HepG2 (cell line): ENCODE measurements at regions not wholly inside any gene's neighbourhood (a gene's known extent, or its start where the extent isn't known, plus 50 kb on each side); places are given as distances from the start of the nearest gene placed in this dataset.
A peak's percentile ranks its signal among the peaks of the same experiment; 100 is the strongest.

Experiments used
- ARNT2 ChIP-seq: sonication (generic); formaldehyde crosslinking; IDR thresholded peaks from 2 replicates; pipeline ENCODE4 v1.8.0; 2022; ENCODE audit warnings: mild to moderate bottlenecking, low read depth, missing genetic modification reagents, moderate library complexity
- KMT2B ChIP-seq: IDR thresholded peaks from 2 replicates; pipeline ENCODE4 v1.6.1; 2016; ENCODE audit warnings: missing genetic modification reagents, missing compliant biosample characterization
- NFIB ChIP-seq: sonication (generic); formaldehyde crosslinking; IDR thresholded peaks from 2 replicates; pipeline ENCODE4 v1.9.0; 2021; ENCODE audit warnings: missing genetic modification reagents, mild to moderate bottlenecking, borderline replicate concordance
- NFKBIZ ChIP-seq: IDR thresholded peaks from 2 replicates; pipeline ENCODE4 v1.6.1; 2018; ENCODE audit warnings: missing genetic modification reagents, missing compliant biosample characterization
- PAF1 ChIP-seq: IDR thresholded peaks from 2 replicates; pipeline ENCODE4 v1.6.1; 2016; ENCODE audit warnings: missing genetic modification reagents, missing compliant biosample characterization
- POLR2AphosphoS2 ChIP-seq: IDR thresholded peaks from 2 replicates; pipeline ENCODE4 v1.6.1; 2011; ENCODE audit warnings: low read depth, low read length, improper control_type of control experiment
- REPIN1 ChIP-seq: sonication (generic); formaldehyde crosslinking; IDR thresholded peaks from 2 replicates; pipeline ENCODE4 v1.8.0; 2022; ENCODE audit warnings: missing genetic modification reagents, low read depth, mild to moderate bottlenecking, borderline replicate concordance
- SALL2 ChIP-seq: sonication (generic); formaldehyde crosslinking; IDR thresholded peaks from 2 replicates; pipeline ENCODE4 v1.8.1; 2023; ENCODE audit warnings: mild to moderate bottlenecking, missing genetic modification reagents, inconsistent platforms
- SMC3 ChIP-seq: IDR thresholded peaks from 2 replicates; pipeline ENCODE4 v1.6.1; 2011; ENCODE audit warnings: low read length, improper control_type of control experiment
- TOE1 ChIP-seq: sonication (generic); formaldehyde crosslinking; IDR thresholded peaks from 2 replicates; pipeline ENCODE4 v1.4.0; 2020; ENCODE audit warnings: mild to moderate bottlenecking, missing genetic modification reagents
- XRCC5 ChIP-seq: fragments of 200-400 bp; formaldehyde crosslinking; optimal IDR thresholded peaks from 2 replicates; pipeline ENCODE3; 2017; ENCODE audit warnings: mild to moderate bottlenecking, low read length
- ZKSCAN1 ChIP-seq: fragments of 150-350 bp; IDR thresholded peaks from 2 replicates; pipeline ENCODE4 v1.6.1; 2014; ENCODE audit warnings: low read length
- ZNF510 ChIP-seq: sonication (generic); formaldehyde crosslinking; IDR thresholded peaks from 2 replicates; pipeline ENCODE4 v1.4.0; 2020; ENCODE audit warnings: low read depth, mild to moderate bottlenecking, missing genetic modification reagents
- ZNF766 ChIP-seq: sonication (generic); formaldehyde crosslinking; IDR thresholded peaks from 2 replicates; pipeline ENCODE4 v1.5.0; 2020; ENCODE audit warnings: missing genetic modification reagents, borderline replicate concordance
- TF ChIP-seq, protein P1 (sequence below): sonication (generic); formaldehyde crosslinking; IDR thresholded peaks from 2 replicates; pipeline ENCODE4 v1.4.0; 2020; ENCODE audit warnings: missing genetic modification reagents, mild to moderate bottlenecking, borderline replicate concordance
- TF ChIP-seq, protein P2 (sequence below): sonication (generic); formaldehyde crosslinking; IDR thresholded peaks from 2 replicates; pipeline ENCODE4 v1.4.0; 2020; ENCODE audit warnings: missing genetic modification reagents
- TF ChIP-seq, protein P3 (sequence below): sonication (generic); formaldehyde crosslinking; IDR thresholded peaks from 2 replicates; pipeline ENCODE4 v1.4.0; 2020; ENCODE audit warnings: mild to moderate bottlenecking, missing genetic modification reagents
- TF ChIP-seq, protein P4 (sequence below): sonication (generic); formaldehyde crosslinking; IDR thresholded peaks from 2 replicates; pipeline ENCODE4 v1.4.0; 2020; ENCODE audit warnings: missing genetic modification reagents, borderline replicate concordance

DNA sequence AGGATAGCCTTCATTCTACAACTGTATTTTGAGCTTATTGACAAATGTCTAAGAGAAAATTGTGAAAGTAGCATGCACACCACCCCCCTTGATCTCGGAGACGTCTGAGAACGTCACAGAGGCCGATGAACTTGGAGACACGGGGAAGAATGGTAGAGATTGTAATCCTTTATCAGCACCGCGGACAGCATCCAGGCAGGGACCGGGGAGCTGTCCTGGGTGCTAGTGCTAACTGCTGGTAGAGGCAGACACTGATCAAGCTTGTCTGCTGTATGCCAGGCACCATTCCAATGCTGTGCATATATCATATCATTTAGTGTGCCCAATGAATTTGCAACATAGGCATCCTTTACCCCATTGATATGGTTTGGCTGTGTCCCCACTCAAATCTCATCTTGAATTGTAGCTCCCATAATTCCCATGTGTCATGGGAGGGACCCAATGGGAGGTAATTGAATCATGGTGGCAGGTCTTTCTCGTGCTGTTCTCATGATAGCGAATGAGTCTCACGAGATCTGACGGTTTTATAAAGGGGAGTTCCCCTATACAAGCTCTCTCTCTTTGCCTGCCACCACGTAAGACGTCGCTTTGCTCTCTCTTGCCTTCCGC, 98.8 kb downstream of the LHX2 start (continued):
- TF ChIP-seq TOE1 (CRISPR knock-in tag), result peak; percentile 100
- TF ChIP-seq KMT2B (CRISPR knock-in tag), result peak; percentile 99
- TF ChIP-seq, protein P1, sequence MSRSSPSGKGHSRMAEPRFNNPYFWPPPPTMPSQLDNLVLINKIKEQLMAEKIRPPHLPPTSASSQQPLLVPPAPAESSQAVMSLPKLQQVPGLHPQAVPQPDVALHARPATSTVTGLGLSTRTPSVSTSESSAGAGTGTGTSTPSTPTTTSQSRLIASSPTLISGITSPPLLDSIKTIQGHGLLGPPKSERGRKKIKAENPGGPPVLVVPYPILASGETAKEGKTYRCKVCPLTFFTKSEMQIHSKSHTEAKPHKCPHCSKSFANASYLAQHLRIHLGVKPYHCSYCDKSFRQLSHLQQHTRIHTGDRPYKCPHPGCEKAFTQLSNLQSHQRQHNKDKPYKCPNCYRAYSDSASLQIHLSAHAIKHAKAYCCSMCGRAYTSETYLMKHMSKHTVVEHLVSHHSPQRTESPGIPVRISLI, result peak; percentile 68; the same call in 1 of the 2 replicates
- TF ChIP-seq PAF1 (CRISPR knock-in tag), result peak; percentile 94
- peak; percentile 99 for TF ChIP-seq REPIN1 (CRISPR knock-in tag)
- TF ChIP-seq XRCC5, result no peak
- no peak for TF ChIP-seq SMC3
- TF ChIP-seq ARNT2, result peak; percentile 99
- no peak for TF ChIP-seq ZKSCAN1
- peak; percentile 93 for TF ChIP-seq NFIB
- no peak for TF ChIP-seq POLR2AphosphoS2
- TF ChIP-seq, protein P2, sequence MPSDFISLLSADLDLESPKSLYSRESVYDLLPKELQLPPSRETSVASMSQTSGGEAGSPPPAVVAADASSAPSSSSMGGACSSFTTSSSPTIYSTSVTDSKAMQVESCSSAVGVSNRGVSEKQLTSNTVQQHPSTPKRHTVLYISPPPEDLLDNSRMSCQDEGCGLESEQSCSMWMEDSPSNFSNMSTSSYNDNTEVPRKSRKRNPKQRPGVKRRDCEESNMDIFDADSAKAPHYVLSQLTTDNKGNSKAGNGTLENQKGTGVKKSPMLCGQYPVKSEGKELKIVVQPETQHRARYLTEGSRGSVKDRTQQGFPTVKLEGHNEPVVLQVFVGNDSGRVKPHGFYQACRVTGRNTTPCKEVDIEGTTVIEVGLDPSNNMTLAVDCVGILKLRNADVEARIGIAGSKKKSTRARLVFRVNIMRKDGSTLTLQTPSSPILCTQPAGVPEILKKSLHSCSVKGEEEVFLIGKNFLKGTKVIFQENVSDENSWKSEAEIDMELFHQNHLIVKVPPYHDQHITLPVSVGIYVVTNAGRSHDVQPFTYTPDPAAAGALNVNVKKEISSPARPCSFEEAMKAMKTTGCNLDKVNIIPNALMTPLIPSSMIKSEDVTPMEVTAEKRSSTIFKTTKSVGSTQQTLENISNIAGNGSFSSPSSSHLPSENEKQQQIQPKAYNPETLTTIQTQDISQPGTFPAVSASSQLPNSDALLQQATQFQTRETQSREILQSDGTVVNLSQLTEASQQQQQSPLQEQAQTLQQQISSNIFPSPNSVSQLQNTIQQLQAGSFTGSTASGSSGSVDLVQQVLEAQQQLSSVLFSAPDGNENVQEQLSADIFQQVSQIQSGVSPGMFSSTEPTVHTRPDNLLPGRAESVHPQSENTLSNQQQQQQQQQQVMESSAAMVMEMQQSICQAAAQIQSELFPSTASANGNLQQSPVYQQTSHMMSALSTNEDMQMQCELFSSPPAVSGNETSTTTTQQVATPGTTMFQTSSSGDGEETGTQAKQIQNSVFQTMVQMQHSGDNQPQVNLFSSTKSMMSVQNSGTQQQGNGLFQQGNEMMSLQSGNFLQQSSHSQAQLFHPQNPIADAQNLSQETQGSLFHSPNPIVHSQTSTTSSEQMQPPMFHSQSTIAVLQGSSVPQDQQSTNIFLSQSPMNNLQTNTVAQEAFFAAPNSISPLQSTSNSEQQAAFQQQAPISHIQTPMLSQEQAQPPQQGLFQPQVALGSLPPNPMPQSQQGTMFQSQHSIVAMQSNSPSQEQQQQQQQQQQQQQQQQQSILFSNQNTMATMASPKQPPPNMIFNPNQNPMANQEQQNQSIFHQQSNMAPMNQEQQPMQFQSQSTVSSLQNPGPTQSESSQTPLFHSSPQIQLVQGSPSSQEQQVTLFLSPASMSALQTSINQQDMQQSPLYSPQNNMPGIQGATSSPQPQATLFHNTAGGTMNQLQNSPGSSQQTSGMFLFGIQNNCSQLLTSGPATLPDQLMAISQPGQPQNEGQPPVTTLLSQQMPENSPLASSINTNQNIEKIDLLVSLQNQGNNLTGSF (CRISPR knock-in tag), result peak; percentile 100
- TF ChIP-seq NFKBIZ, result peak; percentile 100
- TF ChIP-seq, protein P3, sequence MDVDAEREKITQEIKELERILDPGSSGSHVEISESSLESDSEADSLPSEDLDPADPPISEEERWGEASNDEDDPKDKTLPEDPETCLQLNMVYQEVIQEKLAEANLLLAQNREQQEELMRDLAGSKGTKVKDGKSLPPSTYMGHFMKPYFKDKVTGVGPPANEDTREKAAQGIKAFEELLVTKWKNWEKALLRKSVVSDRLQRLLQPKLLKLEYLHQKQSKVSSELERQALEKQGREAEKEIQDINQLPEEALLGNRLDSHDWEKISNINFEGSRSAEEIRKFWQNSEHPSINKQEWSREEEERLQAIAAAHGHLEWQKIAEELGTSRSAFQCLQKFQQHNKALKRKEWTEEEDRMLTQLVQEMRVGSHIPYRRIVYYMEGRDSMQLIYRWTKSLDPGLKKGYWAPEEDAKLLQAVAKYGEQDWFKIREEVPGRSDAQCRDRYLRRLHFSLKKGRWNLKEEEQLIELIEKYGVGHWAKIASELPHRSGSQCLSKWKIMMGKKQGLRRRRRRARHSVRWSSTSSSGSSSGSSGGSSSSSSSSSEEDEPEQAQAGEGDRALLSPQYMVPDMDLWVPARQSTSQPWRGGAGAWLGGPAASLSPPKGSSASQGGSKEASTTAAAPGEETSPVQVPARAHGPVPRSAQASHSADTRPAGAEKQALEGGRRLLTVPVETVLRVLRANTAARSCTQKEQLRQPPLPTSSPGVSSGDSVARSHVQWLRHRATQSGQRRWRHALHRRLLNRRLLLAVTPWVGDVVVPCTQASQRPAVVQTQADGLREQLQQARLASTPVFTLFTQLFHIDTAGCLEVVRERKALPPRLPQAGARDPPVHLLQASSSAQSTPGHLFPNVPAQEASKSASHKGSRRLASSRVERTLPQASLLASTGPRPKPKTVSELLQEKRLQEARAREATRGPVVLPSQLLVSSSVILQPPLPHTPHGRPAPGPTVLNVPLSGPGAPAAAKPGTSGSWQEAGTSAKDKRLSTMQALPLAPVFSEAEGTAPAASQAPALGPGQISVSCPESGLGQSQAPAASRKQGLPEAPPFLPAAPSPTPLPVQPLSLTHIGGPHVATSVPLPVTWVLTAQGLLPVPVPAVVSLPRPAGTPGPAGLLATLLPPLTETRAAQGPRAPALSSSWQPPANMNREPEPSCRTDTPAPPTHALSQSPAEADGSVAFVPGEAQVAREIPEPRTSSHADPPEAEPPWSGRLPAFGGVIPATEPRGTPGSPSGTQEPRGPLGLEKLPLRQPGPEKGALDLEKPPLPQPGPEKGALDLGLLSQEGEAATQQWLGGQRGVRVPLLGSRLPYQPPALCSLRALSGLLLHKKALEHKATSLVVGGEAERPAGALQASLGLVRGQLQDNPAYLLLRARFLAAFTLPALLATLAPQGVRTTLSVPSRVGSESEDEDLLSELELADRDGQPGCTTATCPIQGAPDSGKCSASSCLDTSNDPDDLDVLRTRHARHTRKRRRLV (CRISPR knock-in tag), result peak; percentile 98
- TF ChIP-seq, protein P4, sequence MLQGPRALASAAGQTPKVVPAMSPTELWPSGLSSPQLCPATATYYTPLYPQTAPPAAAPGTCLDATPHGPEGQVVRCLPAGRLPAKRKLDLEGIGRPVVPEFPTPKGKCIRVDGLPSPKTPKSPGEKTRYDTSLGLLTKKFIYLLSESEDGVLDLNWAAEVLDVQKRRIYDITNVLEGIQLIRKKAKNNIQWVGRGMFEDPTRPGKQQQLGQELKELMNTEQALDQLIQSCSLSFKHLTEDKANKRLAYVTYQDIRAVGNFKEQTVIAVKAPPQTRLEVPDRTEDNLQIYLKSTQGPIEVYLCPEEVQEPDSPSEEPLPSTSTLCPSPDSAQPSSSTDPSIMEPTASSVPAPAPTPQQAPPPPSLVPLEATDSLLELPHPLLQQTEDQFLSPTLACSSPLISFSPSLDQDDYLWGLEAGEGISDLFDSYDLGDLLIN, result peak; percentile 100; the same call in 1 of the 2 replicates
- TF ChIP-seq SALL2 (CRISPR knock-in tag), result peak; percentile 100
- TF ChIP-seq ZNF510 (CRISPR knock-in tag), result peak; percentile 99
- peak; percentile 100 for TF ChIP-seq ZNF766 (CRISPR knock-in tag)
